ENCODE measurements at regions not wholly inside any gene's neighbourhood (a gene's known extent, or its start where the extent isn't known, plus 50 kb on each side); places are given as distances from the start of the nearest gene placed in this dataset.

GRCh38 chr2:48190230-48190629 is 124.3 kb upstream of the FOXN2 start:
- Mint-ChIP-seq H3K36me3 (ENCODE audit: low read depth) (no peaks in the 10 kb centered on the region), H3K4me1 (no peaks in the 10 kb centered on the region), H3K27ac (no peak overlapping the region), H3K4me3 (no peak overlapping the region), H3K9me3 (no peaks in the 10 kb centered on the region), H3K27me3 (ENCODE audit: low read depth) (peaks cover 5% of the 10 kb centered on the region)
- TF ChIP-seq CTCF (IDR thresholded peaks at IDR 0.05; ENCODE audit: unreplicated experiment in 3 of 3), result no peak

GRCh38 chr2:48194641-48195040 is 119.8 kb upstream of the FOXN2 start:
- TF ChIP-seq CTCF (IDR thresholded peaks at IDR 0.05; ENCODE audit: unreplicated experiment in 3 of 3), result no peak
- Mint-ChIP-seq H3K4me1 (peaks cover 5% of the 10 kb centered on the region), H3K27ac (no peak overlapping the region), H3K27me3 (ENCODE audit: low read depth) (peaks cover 5% of the 10 kb centered on the region), H3K36me3 (ENCODE audit: low read depth) (no peaks in the 10 kb centered on the region), H3K9me3 (no peaks in the 10 kb centered on the region), H3K4me3 (no peak overlapping the region)

GRCh38 chr2:48195169-48195568 is 119.3 kb upstream of the FOXN2 start:
- no peak for TF ChIP-seq CTCF (IDR thresholded peaks at IDR 0.05; ENCODE audit: unreplicated experiment in 3 of 3)
- peaks cover 5% of the 10 kb centered on the region for H3K27me3 Mint-ChIP-seq (ENCODE audit: low read depth)
- no peaks in the 10 kb centered on the region for H3K36me3 Mint-ChIP-seq (ENCODE audit: low read depth)
- H3K9me3 Mint-ChIP-seq, result no peaks in the 10 kb centered on the region
- no peak overlapping the region for H3K27ac Mint-ChIP-seq
- H3K4me1 Mint-ChIP-seq, result peaks cover 5% of the 10 kb centered on the region
- H3K4me3 Mint-ChIP-seq, result no peak overlapping the region

GRCh38 chr2:48197618-48198017 is 116.9 kb upstream of the FOXN2 start:
- Mint-ChIP-seq H3K27me3 (ENCODE audit: low read depth) (peaks cover 5% of the 10 kb centered on the region), H3K36me3 (ENCODE audit: low read depth) (no peaks in the 10 kb centered on the region), H3K27ac (no peak overlapping the region), H3K4me1 (peaks cover 5% of the 10 kb centered on the region), H3K9me3 (no peaks in the 10 kb centered on the region), H3K4me3 (no peak overlapping the region)
- TF ChIP-seq CTCF (IDR thresholded peaks at IDR 0.05; ENCODE audit: unreplicated experiment in 3 of 3), result no peak

GRCh38 chr2:48198371-48198770 is 116.1 kb upstream of the FOXN2 start:
- no peak for TF ChIP-seq CTCF (IDR thresholded peaks at IDR 0.05; ENCODE audit: unreplicated experiment in 3 of 3)
- Mint-ChIP-seq H3K9me3 (no peaks in the 10 kb centered on the region), H3K4me3 (no peak overlapping the region), H3K4me1 (peaks cover 5% of the 10 kb centered on the region), H3K27me3 (ENCODE audit: low read depth) (peaks cover 5% of the 10 kb centered on the region), H3K36me3 (ENCODE audit: low read depth) (no peaks in the 10 kb centered on the region), H3K27ac (no peak overlapping the region)

- no peak overlapping the region for H3K4me3 Mint-ChIP-seq
- H3K36me3 Mint-ChIP-seq (ENCODE audit: low read depth), result no peaks in the 10 kb centered on the region
- H3K9me3 Mint-ChIP-seq, result no peaks in the 10 kb centered on the region
- peaks cover 5% of the 10 kb centered on the region for H3K4me1 Mint-ChIP-seq
- H3K27me3 Mint-ChIP-seq (ENCODE audit: low read depth), result peaks cover 5% of the 10 kb centered on the region
- no peak overlapping the region for H3K27ac Mint-ChIP-seq
- TF ChIP-seq CTCF (IDR thresholded peaks at IDR 0.05; ENCODE audit: unreplicated experiment in 3 of 3), result no peak
Measured at GRCh38 chr2:48199070-48199469, 115.4 kb upstream of the FOXN2 start.
